ENCODE measurements at regions not wholly inside any gene's neighbourhood (a gene's known extent, or its start where the extent isn't known, plus 50 kb on each side); places are given as distances from the start of the nearest gene placed in this dataset.

- no peak for FAIRE-seq
Observed at GRCh38 chr3:144523396-144523795, 551.8 kb downstream of the DIPK2A start.

GRCh38 chr3:144524531-144524930 is 552.9 kb downstream of the DIPK2A start:
- no peak for FAIRE-seq
- no peak for TF ChIP-seq CTCF (IDR thresholded peaks at IDR 0.05)
- Histone ChIP-seq H3K27me3 (no peaks in the 10 kb centered on the region), H3K27ac (no peak overlapping the region), H3K9me3 (no peaks in the 10 kb centered on the region), H3K36me3 (no peaks in the 10 kb centered on the region), H3K4me3 (no peak overlapping the region), H3K4me1 (no peaks in the 10 kb centered on the region)
- DNase-seq, result no peak
- no peak for ATAC-seq
- intact Hi-C loops (cut with DNase I), result no loop called here

More at GRCh38 chr3:144523396-144523795, 551.8 kb downstream of the DIPK2A start:
- Histone ChIP-seq H3K27ac (no peak overlapping the region), H3K27me3 (no peaks in the 10 kb centered on the region), H3K4me3 (no peak overlapping the region), H3K4me1 (no peaks in the 10 kb centered on the region), H3K9me3 (no peaks in the 10 kb centered on the region), H3K36me3 (no peaks in the 10 kb centered on the region)
- intact Hi-C loops (cut with DNase I), result no loop called here
- WGBS, 2 donors, result 43 to 48% methylated on average over 2 of the region's 2 CpGs
- no peak for TF ChIP-seq CTCF (IDR thresholded peaks at IDR 0.05)
- no peak for DNase-seq
- ATAC-seq, result no peak

GRCh38 chr3:144529566-144529965 is 557.9 kb downstream of the DIPK2A start:
- no peak for TF ChIP-seq CTCF (IDR thresholded peaks at IDR 0.05)
- WGBS, 2 donors, result 45 to 47% methylated on average over 1 of the region's 1 CpG
- no peak for DNase-seq
- Histone ChIP-seq H3K4me1 (no peaks in the 10 kb centered on the region), H3K36me3 (no peaks in the 10 kb centered on the region), H3K9me3 (no peaks in the 10 kb centered on the region), H3K27me3 (no peaks in the 10 kb centered on the region), H3K4me3 (no peak overlapping the region), H3K27ac (no peak overlapping the region)
- no peak for FAIRE-seq
- intact Hi-C loops (cut with DNase I), result no loop called here
- ATAC-seq, result no peak

GRCh38 chr3:144544871-144545270 is 573.2 kb downstream of the DIPK2A start:
- ATAC-seq (no peak), FAIRE-seq (no peak), DNase-seq (no peak)
- H3K27ac ChIP-seq, result no peak overlapping the region
- no peak for TF ChIP-seq CTCF (IDR thresholded peaks at IDR 0.05)
- no peaks in the 10 kb centered on the region for H3K9me3 ChIP-seq
- H3K36me3 ChIP-seq, result no peaks in the 10 kb centered on the region
- H3K4me3 ChIP-seq, result no peak overlapping the region
- 71 to 80% methylated on average over 4 of the region's 4 CpGs for WGBS, 2 donors
- intact Hi-C loops (cut with DNase I), result no loop called here
- no peaks in the 10 kb centered on the region for H3K4me1 ChIP-seq
- H3K27me3 ChIP-seq, result no peaks in the 10 kb centered on the region

GRCh38 chr3:144546539-144546938 is 574.9 kb downstream of the DIPK2A start:
- no peak for ATAC-seq
- no peaks in the 10 kb centered on the region for H3K27me3 ChIP-seq
- no peaks in the 10 kb centered on the region for H3K4me1 ChIP-seq
- DNase-seq, result no peak
- no peaks in the 10 kb centered on the region for H3K9me3 ChIP-seq
- no peak overlapping the region for H3K27ac ChIP-seq
- 59 to 80% methylated on average over 2 of the region's 2 CpGs for WGBS, 2 donors
- intact Hi-C loops (cut with DNase I), result no loop called here
- FAIRE-seq, result no peak
- no peaks in the 10 kb centered on the region for H3K36me3 ChIP-seq
- no peak overlapping the region for H3K4me3 ChIP-seq
- no peak for TF ChIP-seq CTCF (IDR thresholded peaks at IDR 0.05)
